ENCODE measurements at regions not wholly inside any gene's neighbourhood (a gene's known extent, or its start where the extent isn't known, plus 50 kb on each side); places are given as distances from the start of the nearest gene placed in this dataset.
"Not testable (repeated sequence)": the region's sequence is repeated elsewhere in the genome, so short reads cannot be mapped to it uniquely, and the experiment has no call there.

GRCh38 chr11:92111287-92111686, 113.3 kb upstream of the FAT3 start:
- DNase-seq (ENCODE audit: low spot score) = no peak

DNA sequence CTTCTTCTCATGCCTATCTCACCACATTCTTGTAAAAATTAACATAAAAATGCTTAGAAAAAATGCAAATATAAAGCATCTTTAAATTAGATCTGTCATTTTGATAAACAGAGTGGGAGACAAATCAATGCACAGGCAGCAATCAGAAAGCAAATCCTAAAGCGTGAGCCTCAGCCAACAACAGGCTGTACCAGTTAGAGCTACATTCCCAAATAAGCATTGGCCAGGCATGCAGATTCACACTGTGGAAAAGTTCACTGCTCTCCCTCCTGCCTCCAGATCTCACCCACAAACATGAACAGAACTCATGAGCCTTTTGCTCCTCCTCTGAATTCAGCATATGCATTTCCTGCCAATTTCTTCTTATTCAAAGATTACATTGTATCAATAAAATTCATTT, 115.2 kb upstream of the FAT3 start:
- no peak for DNase-seq (ENCODE audit: low spot score)

DNA sequence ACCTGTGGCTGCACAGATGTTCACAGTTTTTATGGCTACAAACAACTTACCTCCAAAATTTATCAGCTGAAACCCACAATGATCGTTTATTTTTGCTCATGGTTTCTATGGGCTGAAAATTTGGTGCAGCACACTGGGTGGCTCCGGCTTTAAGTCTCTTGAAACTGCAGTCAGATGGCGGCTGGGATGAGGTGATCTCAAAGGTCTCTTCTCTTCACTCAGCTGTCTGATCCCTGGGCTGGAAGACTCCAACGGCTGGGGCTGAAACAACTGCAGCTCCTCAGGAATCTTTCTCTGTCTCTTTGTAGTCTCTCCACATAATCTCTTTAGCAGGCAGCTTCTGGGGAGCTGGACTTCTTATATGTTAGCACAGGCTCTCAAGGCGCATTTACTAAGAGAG, 117.3 kb upstream of the FAT3 start:
- no peak for DNase-seq (ENCODE audit: low spot score)

DNA sequence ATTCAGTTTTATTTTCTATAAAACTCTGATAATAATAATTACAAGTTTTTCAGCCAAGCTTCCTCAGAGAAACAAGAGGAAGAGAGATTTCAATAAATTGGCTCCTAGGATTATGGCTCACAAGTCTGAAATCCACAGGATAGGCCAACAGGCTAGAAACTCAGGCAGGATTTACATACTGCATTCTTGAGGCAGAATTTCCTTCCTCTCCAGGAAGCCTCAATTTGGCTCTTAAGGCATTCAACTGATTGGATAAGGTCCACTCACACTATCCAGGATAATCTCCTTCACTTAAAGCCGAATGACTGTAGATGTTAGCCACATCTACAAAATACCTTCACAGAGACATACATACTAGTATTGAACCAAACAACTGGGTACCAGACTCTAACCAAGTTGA, 120.3 kb upstream of the FAT3 start:
- DNase-seq (ENCODE audit: low spot score) = no peak

DNA sequence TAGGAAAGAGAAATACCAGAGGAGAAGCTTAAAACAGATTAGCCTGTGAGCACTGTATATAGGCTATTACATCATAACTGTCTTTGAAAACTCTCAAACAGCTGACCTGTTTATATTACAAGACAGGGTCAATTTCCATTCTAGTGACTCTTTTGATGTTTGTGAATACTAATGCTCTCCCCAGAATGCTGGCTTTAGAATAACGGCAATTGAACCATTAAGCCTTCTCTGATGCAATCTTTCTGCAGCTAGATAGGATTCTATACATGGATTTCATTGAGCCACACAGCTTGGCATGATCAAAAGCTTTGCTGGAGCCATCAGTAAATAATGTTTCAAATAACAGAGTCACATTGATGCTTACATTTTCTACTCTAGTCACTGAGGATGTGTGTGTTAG, 122.7 kb upstream of the FAT3 start:
- DNase-seq (ENCODE audit: low spot score) = no peak

DNA sequence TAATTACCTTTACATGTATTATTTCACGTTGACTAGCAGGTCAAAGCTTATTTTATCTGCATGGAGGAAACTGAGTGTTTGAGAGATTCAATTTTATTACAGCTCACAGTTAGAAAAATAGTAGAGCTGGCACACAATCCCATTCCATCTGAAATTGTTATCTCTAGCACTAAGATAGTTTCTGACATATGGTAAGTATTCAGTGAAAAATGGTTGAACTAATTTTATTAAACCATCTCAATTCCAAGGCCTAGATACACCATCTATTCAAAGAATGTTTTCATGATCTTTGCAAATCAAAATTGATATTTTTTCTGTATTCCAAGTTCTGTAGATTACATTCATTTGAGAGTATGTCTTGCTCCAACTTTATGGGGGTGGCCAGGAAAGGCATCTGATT, 125.4 kb upstream of the FAT3 start:
- DNase-seq (ENCODE audit: low spot score) = no peak

DNA sequence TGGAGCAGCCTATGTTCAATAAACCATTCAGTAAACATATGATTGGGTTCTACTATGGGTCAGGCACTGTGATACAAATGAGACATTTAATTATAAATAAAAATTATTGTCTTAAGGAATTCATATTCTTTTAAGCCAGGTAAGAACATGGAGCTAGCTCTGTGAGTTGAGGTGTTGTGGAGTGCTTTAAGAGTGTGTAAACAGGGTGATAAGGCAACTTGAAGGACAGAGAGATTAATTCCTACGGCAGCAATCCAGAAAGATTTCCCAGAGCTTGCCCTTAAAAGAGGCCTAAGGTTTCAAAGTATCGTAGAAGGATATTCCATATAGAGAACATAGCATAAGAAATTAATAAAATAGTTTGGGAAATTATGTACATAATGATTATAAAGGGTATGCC, 126.4 kb upstream of the FAT3 start:
- DNase-seq (ENCODE audit: low spot score) = no peak

DNA sequence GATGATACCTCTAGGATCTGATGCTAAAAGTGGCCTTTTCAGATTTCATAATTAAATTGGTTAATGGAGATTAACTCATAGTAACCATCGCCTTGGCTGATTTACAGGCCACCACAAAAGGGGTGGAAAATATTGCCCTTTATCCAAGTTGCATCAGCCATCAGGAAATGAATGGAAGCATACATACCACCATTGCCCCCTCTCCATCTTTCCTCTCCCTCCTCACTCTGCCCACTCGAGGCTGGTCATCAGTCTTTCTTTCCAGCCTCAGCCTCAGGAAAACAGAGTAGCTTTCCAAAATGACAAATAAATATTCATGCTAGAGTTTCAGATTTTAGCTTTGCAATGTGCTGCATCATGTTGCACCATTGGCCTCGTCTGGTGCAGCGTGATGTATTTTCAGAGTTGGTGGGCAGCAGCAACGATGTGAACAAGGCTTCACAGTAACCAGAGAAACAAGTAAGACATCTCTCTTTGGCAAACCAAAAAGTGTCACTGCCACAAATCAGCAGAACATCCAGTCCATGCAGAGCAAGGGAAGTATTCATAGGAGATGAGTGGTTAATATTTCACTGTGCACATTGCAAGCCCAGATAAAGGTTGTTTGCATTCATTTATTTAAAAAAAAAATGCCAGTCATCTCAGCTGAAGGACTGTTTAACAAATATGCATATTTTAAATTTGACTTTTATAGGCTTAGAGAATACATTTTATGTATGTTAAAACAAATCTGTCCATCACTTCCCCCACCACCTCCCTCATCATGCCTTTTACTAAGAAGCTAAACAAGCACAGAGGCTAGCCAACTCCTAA, 136.7 kb upstream of the FAT3 start:
- DNase-seq (ENCODE audit: low spot score) = no peak

DNA sequence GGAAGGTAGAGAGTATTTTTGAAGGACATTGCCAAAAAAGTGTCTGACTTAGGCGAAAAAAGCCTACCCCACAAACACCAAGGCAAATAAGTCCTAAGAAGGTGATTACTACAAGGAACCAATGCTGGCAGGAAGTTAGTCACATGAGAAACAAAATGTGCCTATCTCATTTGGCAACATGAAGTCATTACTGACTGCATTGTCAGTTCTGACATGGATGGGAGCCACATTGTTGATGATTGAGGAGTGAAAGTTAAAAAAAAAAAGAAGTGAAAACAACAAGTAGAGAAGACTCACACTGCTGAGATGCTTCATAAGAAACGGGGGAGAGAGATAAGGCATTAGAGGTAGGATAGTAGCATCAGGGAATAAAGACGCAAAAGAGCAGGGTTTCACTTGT, 141.5 kb upstream of the FAT3 start:
- no peak for DNase-seq (ENCODE audit: low spot score)

GRCh38 chr11:92082652-92083051, 142.0 kb upstream of the FAT3 start:
- no peak for DNase-seq (ENCODE audit: low spot score)

GRCh38 chr11:92074498-92074897, 150.1 kb upstream of the FAT3 start:
- not testable (repeated sequence) for DNase-seq (ENCODE audit: low spot score)

GRCh38 chr11:92071660-92072059, 153.0 kb upstream of the FAT3 start:
- no peak for DNase-seq (ENCODE audit: low spot score)

DNA sequence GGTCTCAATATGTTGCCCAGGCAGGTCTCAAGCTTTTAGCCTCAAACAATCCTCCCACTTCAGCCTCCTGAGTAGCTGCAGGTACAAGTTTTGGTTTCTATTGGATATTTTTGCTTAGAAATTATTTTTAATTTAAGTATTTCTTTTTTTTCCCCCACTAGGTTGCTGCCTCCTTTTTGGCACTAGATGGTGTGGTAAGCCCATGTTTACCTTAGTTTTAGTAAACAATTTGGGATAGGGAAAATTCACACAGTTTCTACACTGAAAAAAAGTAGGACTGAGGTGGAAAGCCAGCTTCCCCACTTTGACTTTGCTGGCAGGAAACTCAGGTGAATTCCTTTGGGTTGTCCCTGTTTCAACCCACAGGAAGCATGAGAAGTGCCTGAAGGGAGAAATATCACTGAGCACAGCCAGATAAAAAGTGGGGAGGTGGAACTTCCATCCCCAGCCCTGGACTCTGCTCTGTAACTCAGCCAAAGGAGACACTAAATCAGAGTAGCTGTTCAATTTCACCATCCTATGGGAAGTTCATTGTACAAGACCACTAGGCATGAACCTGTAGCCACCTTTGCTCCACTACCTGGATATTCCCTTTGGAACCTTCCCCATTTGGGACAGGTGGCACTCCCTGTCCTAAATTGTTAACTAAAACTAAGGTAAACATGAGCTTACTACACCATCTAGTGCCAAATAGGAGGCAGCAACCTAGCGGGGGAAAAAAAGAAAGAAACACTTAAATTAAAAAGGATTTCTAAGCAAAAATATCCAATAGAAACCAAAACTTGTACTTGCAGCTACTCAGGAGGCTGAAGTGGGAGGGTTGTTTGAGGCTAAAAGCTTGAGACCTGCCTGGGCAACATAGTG, 154.4 kb upstream of the FAT3 start:
- no peak for DNase-seq (ENCODE audit: low spot score)

DNA sequence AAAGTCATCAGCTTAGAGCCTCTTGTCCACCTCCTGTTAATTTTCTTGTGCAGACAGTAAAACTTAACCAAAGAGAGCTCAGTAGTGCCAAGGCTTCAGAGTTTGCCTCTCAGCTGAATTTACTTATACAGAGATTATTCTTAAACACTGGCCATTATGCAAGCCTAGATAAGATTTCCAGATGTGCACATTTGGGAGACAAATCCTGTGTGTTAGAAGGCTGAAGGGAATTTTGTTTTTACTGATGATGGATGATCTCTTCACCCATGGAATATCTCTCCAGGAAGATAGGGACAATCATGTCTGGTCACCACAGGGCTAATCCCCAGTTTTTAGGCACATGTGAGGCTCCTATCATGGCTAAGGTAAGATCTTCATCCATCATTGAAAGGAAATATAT, 157.6 kb upstream of the FAT3 start:
- no peak for DNase-seq (ENCODE audit: low spot score)

DNA sequence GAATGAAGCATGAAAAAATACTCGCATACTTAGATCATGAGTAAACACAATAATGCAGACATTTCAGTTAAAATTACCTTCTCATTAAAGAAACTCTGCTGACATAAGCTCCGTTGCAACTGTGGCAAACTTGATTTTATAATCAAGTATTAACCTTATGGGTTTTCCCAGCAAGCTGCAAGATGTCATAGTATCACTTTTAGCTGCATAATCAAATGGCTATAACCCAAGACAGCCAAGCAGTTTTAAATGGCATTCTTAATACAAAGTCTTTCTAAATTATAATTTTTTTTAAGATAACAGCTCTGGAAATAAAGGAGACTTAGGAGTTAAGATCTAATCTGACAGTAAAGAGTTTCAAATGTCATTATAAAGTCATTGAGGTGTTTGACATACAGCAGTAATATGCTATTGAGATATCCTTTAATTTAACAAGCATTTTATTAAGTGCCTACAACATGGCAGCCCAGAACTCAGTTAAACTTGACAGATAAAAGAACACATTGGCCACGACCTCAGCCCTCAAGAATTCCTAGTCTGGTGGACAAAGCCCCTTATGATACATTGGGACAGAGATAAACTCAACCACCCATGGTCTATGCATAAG, 163.1 kb upstream of the FAT3 start:
- DNase-seq (ENCODE audit: low spot score) = no peak

- no peak for DNase-seq (ENCODE audit: low spot score)
These were observed 166.7 kb upstream of the FAT3 start for GRCh38 chr11:92057849-92058442.

DNA sequence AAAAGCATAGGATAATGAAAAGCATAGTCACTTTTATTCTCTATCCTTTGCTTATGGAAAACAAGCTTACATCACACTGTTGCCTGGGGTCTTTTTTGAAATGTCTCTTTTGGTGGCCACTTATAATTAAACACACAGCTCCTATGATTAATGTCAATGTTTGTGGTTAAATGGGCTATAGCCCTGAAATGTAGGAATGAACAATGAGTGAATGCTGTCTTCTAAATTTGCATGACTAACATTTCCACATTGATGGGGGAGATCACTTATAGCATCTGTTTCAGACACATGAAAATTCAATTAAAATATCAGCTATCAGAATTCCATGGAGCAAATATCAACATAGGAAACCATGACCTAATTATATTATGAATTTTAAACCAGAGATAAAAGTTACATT, 171.4 kb upstream of the FAT3 start:
- no peak for DNase-seq (ENCODE audit: low spot score)

GRCh38 chr11:92050305-92050704, 174.3 kb upstream of the FAT3 start:
- no peak for DNase-seq (ENCODE audit: low spot score)

GRCh38 chr11:92048415-92048814, 176.2 kb upstream of the FAT3 start:
- DNase-seq (ENCODE audit: low spot score) = no peak

DNA sequence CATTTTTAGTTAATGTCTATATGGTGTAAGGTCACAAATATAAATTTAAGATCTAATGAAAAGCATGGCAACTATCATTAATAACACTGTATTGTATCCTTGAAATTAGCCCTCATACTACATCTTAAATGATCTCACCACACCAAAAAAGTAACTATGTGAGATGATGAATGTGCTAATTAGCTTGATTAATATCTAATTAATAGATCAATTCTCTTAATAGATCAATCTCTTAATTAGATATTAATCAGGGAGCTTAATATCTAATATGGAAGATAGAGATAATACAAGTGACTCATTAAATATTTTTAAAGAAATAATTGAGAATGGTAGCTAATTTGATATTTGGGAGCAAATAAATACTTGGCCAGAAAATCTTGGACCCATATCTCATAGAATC, 178.5 kb upstream of the FAT3 start:
- no peak for DNase-seq (ENCODE audit: low spot score)

DNA sequence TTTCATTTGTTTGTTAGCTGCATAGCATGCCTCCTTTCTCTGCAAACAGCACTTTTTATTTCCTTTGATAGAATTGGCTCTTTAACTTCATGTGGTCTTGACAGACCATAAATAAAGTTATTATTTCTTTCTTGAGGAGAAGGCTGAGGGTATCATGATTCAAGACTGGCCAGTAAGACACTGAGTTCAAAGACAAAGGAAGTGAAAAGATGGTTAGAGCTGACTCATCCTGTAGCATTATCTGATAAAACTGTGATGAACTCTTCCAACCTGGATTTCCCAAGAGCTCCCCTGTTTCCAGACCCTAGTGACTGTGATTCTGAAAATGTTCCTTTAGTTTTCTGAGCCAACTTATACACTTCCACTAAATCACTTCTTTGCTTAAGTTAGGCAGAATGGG, 179.3 kb upstream of the FAT3 start:
- no peak for DNase-seq (ENCODE audit: low spot score)

GRCh38 chr11:92035488-92035887, 189.1 kb upstream of the FAT3 start:
- no peak for DNase-seq (ENCODE audit: low spot score)

- DNase-seq (ENCODE audit: low spot score) = not testable (repeated sequence)
These were observed 197.5 kb upstream of the FAT3 start for GRCh38 chr11:92027136-92027535.

All from LoVo (cell line).